ENCODE measurements at regions not wholly inside any gene's neighbourhood (a gene's known extent, or its start where the extent isn't known, plus 50 kb on each side); places are given as distances from the start of the nearest gene placed in this dataset.

DNA sequence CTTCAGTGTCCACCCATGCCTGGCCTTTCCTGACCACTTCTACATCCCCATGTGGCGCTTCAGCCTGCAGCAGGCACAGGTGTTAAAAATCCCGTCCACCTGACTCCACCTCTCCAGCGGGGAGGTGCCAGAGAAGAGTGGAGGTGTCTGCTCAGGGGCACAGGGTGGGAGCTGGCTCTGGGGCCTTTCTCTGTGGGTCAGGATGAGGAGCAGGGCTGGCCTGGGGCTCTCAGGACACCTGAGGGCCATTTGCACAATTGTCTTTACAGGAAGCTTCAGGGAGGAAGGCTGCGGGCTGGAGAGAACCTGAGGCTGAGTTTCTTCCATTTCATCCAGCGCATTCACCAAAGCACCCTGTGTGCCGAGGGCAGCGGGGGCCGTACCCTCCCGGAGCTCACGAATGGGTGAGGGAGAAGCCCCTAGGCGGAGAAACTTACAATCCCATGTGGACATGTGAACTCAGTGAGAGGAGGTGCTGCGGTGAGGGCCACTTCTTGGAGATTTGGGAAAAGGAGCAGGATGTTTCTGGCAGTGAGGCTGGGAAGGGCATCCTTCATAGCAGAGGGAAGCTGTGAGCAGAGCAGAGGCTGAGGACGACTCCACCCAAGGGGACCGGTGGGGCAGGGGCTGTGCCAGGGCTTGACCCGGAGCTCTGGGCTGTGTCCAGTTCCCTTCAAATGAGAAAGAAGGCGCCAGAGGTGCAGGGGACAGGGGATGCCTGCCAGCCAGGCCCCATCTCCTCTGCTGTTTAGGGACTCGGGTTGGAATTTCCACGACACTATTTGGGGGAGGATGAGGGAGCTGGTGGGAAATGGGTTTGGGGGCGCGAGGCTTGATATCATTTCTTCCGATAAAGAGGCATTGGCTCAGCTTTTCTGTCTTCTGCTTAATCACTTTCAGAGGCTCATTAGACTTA, 155.2 kb upstream of the MYCN start:
- TF ChIP-seq, protein P1, sequence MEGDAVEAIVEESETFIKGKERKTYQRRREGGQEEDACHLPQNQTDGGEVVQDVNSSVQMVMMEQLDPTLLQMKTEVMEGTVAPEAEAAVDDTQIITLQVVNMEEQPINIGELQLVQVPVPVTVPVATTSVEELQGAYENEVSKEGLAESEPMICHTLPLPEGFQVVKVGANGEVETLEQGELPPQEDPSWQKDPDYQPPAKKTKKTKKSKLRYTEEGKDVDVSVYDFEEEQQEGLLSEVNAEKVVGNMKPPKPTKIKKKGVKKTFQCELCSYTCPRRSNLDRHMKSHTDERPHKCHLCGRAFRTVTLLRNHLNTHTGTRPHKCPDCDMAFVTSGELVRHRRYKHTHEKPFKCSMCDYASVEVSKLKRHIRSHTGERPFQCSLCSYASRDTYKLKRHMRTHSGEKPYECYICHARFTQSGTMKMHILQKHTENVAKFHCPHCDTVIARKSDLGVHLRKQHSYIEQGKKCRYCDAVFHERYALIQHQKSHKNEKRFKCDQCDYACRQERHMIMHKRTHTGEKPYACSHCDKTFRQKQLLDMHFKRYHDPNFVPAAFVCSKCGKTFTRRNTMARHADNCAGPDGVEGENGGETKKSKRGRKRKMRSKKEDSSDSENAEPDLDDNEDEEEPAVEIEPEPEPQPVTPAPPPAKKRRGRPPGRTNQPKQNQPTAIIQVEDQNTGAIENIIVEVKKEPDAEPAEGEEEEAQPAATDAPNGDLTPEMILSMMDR (conservative IDR thresholded peaks at IDR 0.05 in 1 of 2, IDR thresholded peaks at IDR 0.05 in 1 of 2; ENCODE audit: low read depth in 1 of 2, low read length in 2 of 2), result no peak
- TF ChIP-seq EZH2 (IDR thresholded peaks at IDR 0.05; ENCODE audit: low read length, missing control alignments), result no peak
